Testis (tissue), 2 donors: ENCODE measurements at regions not wholly inside any gene's neighbourhood (a gene's known extent, or its start where the extent isn't known, plus 50 kb on each side); places are given as distances from the start of the nearest gene placed in this dataset.

Experiments used
- DNase-seq: peaks from one replicate; pipeline ENCODE4 v3.0.0-alpha.2; 2019
- H3K27ac ChIP-seq, 2 donors: fragments of 200-600 bp; sonication (generic); one replicate each; pipeline ENCODE4 v1.5.1; 2019
- H3K27me3 ChIP-seq: fragments of 200-600 bp; sonication (generic); one replicate; pipeline ENCODE4 v1.5.1; 2019
- H3K36me3 ChIP-seq: fragments of 200-600 bp; sonication (generic); one replicate; pipeline ENCODE4 v1.5.1; 2017; ENCODE audit warnings: low read depth; ENCODE audit errors: missing control alignments
- H3K4me1 ChIP-seq: fragments of 200-600 bp; sonication (generic); one replicate; pipeline ENCODE4 v1.5.1; 2019
- H3K4me3 ChIP-seq, 2 donors: fragments of 200-600 bp; sonication (generic); one replicate each; pipeline ENCODE4 v1.5.1; 2017 to 2019
- H3K9me3 ChIP-seq: fragments of 200-600 bp; sonication (generic); one replicate; pipeline ENCODE4 v1.5.1; 2017
- CTCF ChIP-seq, 3 experiments: fragments of 450-650 bp in 2 of 3; fragments of 200-600 bp in 1 of 3; sonication (generic) in 1 of 3; IDR thresholded peaks; one replicate each; pipeline ENCODE4 v1.5.1; 2016 to 2019; ENCODE audit warnings: antibody characterized with exemption in 3 of 3, mild to moderate bottlenecking in 2 of 3, moderate library complexity in 1 of 3
- POLR2A ChIP-seq: fragments of 450-650 bp; IDR thresholded peaks from one replicate; pipeline ENCODE4 v1.6.1; 2017; ENCODE audit warnings: antibody characterized with exemption, mild to moderate bottlenecking, moderate library complexity
- WGBS, 2 donors: methylation state at CpG; one replicate each; pipeline ENCODE4 v1.1.5; 2018; 5-methylcytosine and 5-hydroxymethylcytosine counted together
- intact Hi-C: fragments of 100-400 bp; cut with DNase I; formaldehyde crosslinking; loops from one replicate; pipeline ENCODE4 v1.15.1; 2023; ENCODE audit warnings: low total_unique reads

- no peak for DNase-seq
- Histone ChIP-seq H3K4me3 (no peak overlapping the region), H3K27ac (no peak overlapping the region), H3K4me1 (no peaks in the 10 kb centered on the region), H3K36me3 (no peaks in the 10 kb centered on the region), H3K27me3 (no peaks in the 10 kb centered on the region), H3K9me3 (no peaks in the 10 kb centered on the region)
- intact Hi-C loops, result no loop called here
- WGBS, 2 donors, result 53 to 63% methylated on average over 1 of the region's 1 CpG
- TF ChIP-seq POLR2A, result no peak
- TF ChIP-seq CTCF (IDR thresholded peaks at IDR 0.05), result no peak
Observed at GRCh38 chr6:92587525-92587924, 831.8 kb downstream of the EPHA7 start.

DNA sequence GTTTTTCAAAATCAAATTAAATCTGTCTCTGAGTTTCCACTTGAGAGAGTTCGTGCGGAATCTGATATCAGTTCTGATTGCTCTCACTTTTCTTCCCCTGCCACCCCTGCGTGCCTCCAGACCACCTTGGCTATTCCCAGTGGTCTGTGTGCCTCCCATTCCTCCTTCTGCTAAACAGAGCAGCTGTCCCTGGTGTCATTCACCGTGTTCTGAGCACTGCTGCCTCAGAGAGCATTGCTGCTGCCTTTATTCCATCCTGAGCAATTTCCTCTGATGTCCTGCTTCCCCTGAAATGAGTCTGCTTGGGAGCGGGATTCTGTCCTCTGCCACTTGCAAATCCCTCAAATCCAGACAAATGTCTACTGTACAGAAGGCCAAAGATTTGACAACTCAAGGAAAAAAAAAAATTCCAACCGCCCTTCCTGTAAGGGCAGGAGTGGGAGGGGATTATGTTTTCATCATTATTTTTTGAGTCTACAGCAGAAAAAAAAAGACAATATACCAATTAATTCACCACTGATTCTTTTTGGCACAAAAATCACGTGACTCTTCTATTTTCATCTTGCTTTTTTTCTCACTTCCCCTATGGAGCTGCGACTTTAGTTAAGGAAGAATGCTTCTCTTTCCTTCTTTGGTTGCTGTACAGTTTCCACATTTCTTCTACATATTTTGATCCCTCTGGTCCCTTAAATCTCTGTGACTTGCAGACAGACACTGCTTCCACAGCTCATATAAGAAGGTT, 833.0 kb downstream of the EPHA7 start:
- H3K9me3 ChIP-seq, result no peaks in the 10 kb centered on the region
- no peak overlapping the region for H3K4me3 ChIP-seq
- H3K4me1 ChIP-seq, result no peaks in the 10 kb centered on the region
- TF ChIP-seq CTCF (IDR thresholded peaks at IDR 0.05), result no peak
- TF ChIP-seq POLR2A, result no peak
- H3K36me3 ChIP-seq, result no peaks in the 10 kb centered on the region
- no peak for DNase-seq
- no peak overlapping the region for H3K27ac ChIP-seq
- H3K27me3 ChIP-seq, result no peaks in the 10 kb centered on the region
- intact Hi-C loops, result no loop called here
- WGBS, 2 donors, result 58 to 61% methylated on average over 8 of the region's 8 CpGs

DNA sequence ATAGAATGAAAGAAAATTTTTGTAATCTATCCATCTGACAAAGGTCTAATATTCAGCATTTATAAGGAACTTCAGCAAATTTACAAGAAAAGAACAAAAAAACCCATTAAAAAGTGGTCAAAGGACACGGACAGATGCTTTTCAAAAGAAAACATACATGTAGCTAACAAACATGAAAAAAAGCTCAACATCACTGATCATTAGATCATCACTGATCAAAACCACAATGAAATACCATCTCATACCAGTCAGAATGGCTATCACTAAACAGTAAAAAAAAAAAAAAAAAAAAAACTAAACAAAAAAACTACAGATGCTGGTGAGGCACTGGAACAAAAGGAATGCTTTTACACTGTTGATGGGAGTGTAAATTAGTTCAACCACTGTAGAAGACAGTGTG, 837.1 kb downstream of the EPHA7 start:
- no peaks in the 10 kb centered on the region for H3K27me3 ChIP-seq
- no peak for DNase-seq
- no peak overlapping the region for H3K27ac ChIP-seq
- 92 to 94% methylated on average over 1 of the region's 1 CpG for WGBS, 2 donors
- H3K9me3 ChIP-seq, result no peaks in the 10 kb centered on the region
- no peak for TF ChIP-seq CTCF (IDR thresholded peaks at IDR 0.05)
- TF ChIP-seq POLR2A, result no peak
- H3K4me1 ChIP-seq, result no peaks in the 10 kb centered on the region
- intact Hi-C loops, result no loop called here
- no peak overlapping the region for H3K4me3 ChIP-seq
- H3K36me3 ChIP-seq, result no peaks in the 10 kb centered on the region

DNA sequence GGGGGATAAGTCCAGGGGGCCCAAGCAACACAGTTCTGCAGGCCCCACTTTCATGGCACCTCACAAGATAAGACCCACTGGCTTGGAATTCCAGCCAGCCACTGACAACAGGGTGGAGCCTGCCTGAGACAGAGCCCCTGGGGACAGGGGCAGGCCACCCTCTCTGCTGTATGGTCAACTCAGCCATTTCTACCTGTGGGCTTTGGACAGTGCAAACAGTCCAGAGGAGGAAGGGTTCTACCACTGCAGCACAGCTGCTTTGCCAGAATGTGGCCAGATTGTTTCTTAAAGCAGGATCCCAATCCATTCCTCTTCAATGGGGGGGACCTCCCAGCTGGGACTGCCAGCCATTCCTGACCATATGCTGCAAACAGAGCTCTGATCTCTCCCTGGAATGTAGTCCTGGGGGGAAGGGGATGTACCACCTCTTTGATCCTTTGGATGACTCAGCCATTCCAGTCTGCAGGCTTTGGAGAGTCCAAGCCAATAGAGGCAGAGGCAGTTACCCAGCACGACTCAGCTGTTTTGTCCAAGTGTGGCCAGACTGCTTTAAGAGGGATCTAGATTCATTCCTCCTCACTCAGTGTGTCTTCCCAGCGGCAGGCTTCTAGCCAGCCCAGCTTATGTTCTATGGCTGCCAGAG, 842.2 kb downstream of the EPHA7 start:
- H3K9me3 ChIP-seq, result no peaks in the 10 kb centered on the region
- no peak for TF ChIP-seq POLR2A
- TF ChIP-seq CTCF (IDR thresholded peaks at IDR 0.05), result no peak
- H3K36me3 ChIP-seq, result no peaks in the 10 kb centered on the region
- H3K4me3 ChIP-seq, result no peak overlapping the region
- 83% methylated on average over 2 of the region's 2 CpGs; no CpG with 5 or more reads in 1 of the 2 donors for WGBS, 2 donors
- H3K27me3 ChIP-seq, result no peaks in the 10 kb centered on the region
- DNase-seq, result no peak
- H3K27ac ChIP-seq, result no peak overlapping the region
- no peaks in the 10 kb centered on the region for H3K4me1 ChIP-seq
- intact Hi-C loops, result no loop called here

DNA sequence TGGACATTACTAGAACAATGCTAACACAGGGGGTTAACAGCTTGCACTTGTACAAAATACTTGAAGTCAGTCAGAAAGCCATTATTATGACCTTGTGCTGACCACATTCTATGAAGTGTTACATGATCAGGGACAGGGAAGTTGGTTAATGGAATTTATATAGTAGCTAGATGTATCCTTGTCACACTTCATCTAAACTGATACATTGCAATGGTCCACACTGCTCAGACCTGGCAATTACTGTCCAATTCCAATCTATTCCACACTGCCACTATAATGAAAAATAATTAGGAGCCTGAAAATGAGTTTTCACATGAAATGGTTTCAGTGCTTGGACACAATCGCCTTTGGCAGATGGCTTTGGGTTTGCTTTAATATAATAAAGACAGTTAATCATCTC, 850.8 kb downstream of the EPHA7 start:
- no peak for TF ChIP-seq POLR2A
- no peak for TF ChIP-seq CTCF (IDR thresholded peaks at IDR 0.05)
- no peaks in the 10 kb centered on the region for H3K36me3 ChIP-seq
- DNase-seq, result no peak
- WGBS, 2 donors, result 93 to 94% methylated on average over 1 of the region's 1 CpG
- no peak overlapping the region for H3K4me3 ChIP-seq
- no peaks in the 10 kb centered on the region for H3K27me3 ChIP-seq
- H3K9me3 ChIP-seq, result no peaks in the 10 kb centered on the region
- no peak overlapping the region for H3K27ac ChIP-seq
- intact Hi-C loops, result no loop called here
- H3K4me1 ChIP-seq, result no peaks in the 10 kb centered on the region
